CD4-positive, alpha-beta T cell treated with Interleukin-17A for 1 hour (primary cell): ENCODE measurements at regions not wholly inside any gene's neighbourhood (a gene's known extent, or its start where the extent isn't known, plus 50 kb on each side); places are given as distances from the start of the nearest gene placed in this dataset.

Experiments used
- DNase-seq: peaks from one replicate; pipeline ENCODE4 v3.0.0-alpha.2; 2020

GRCh38 chr14:36408388-36408787 lies 88.0 kb upstream of the MBIP start:
- no peak for DNase-seq

GRCh38 chr14:36405589-36406274 lies 85.3 kb upstream of the MBIP start:
- DNase-seq, result no peak

- no peak for DNase-seq
These were observed 82.4 kb upstream of the MBIP start for GRCh38 chr14:36402867-36403266.

- no peak for DNase-seq
These were observed 78.2 kb upstream of the MBIP start for GRCh38 chr14:36398463-36399291.

- DNase-seq, result no peak
These were observed 76.9 kb upstream of the MBIP start for GRCh38 chr14:36397357-36397756.

- DNase-seq, result no peak
These were observed 76.4 kb upstream of the MBIP start for GRCh38 chr14:36396798-36397197.

GRCh38 chr14:36394593-36394992 lies 74.2 kb upstream of the MBIP start:
- no peak for DNase-seq

GRCh38 chr14:36390718-36391117 lies 70.3 kb upstream of the MBIP start:
- no peak for DNase-seq

GRCh38 chr14:36383767-36384431 lies 63.5 kb upstream of the MBIP start:
- DNase-seq, result no peak

GRCh38 chr14:36373982-36374673 lies 53.7 kb upstream of the MBIP start:
- peak; percentile 69 for DNase-seq
